ENCODE measurements at regions not wholly inside any gene's neighbourhood (a gene's known extent, or its start where the extent isn't known, plus 50 kb on each side); places are given as distances from the start of the nearest gene placed in this dataset.

GRCh38 chr5:155822177-155822576, 504.8 kb upstream of the SGCD start:
- FAIRE-seq (no peak), DNase-seq (ENCODE audit: low read depth, low spot score) (no peak)
- Histone ChIP-seq H3K9me1 (replicated peaks; ENCODE audit: control insufficient read depth, extremely low read depth, insufficient read depth, low read length) (no peaks in the 10 kb centered on the region), H2AFZ (ENCODE audit: low read depth, low read length) (no peak overlapping the region), H3K36me3 (ENCODE audit: control insufficient read depth in 2 of 2, extremely low read depth in 1 of 2, insufficient read depth in 2 of 2, low read length in 2 of 2) (no peaks in the 10 kb centered on the region), H3K27me3 (ENCODE audit: control insufficient read depth in 2 of 2, insufficient read depth in 2 of 2, low read length in 2 of 2) (no peaks in the 10 kb centered on the region), H3K27ac (ENCODE audit: insufficient read depth, low read depth, low read length) (no peak overlapping the region), H3K4me1 (ENCODE audit: control insufficient read depth, extremely low read depth, insufficient read depth, low read length) (no peaks in the 10 kb centered on the region), H3K9ac (replicated peaks; ENCODE audit: extremely low read depth, insufficient read depth, low read length) (no peak overlapping the region), H3K79me2 (ENCODE audit: control insufficient read depth, insufficient read depth, low read length) (no peaks in the 10 kb centered on the region), H4K20me1 (replicated peaks; ENCODE audit: control insufficient read depth, extremely low read depth, insufficient read depth, low read length) (no peaks in the 10 kb centered on the region), H3K9me3 (replicated peaks; ENCODE audit: control insufficient read depth, insufficient read depth, low read length) (no peaks in the 10 kb centered on the region), H3K4me2 (ENCODE audit: insufficient read depth, low read length) (no peak overlapping the region), H3K4me3 (replicated peaks in 1 of 3; ENCODE audit: insufficient read depth in 1 of 3, low read depth in 1 of 3, low read length in 3 of 3) (no peak overlapping the region)
- ChIA-PET POLR2A (no interaction called here), CTCF (no interaction called here)
- TF ChIP-seq JUN (IDR thresholded peaks at IDR 0.05; ENCODE audit: borderline replicate concordance, insufficient read depth, insufficient read length, low read depth) (no peak), POLR2A (IDR thresholded peaks at IDR 0.05; ENCODE audit: low read depth, low read length) (no peak), GATA2 (IDR thresholded peaks at IDR 0.05; ENCODE audit: insufficient read depth, insufficient read length, low read depth, low read length) (no peak), EZH2 (IDR thresholded peaks at IDR 0.05; ENCODE audit: borderline replicate concordance, low read depth, low read length, severe bottlenecking) (no peak), CTCF (IDR thresholded peaks at IDR 0.05; ENCODE audit: extremely low read depth in 1 of 2, insufficient read depth in 1 of 2, low read depth in 1 of 2, low read length in 2 of 2) (no peak), MYC (IDR thresholded peaks at IDR 0.05; ENCODE audit: low read depth, low read length) (no peak), POLR2AphosphoS5 (IDR thresholded peaks at IDR 0.05; ENCODE audit: insufficient read depth, low read depth, low read length) (no peak), FOS (IDR thresholded peaks at IDR 0.05; ENCODE audit: borderline replicate concordance, insufficient read depth, low read length) (no peak), MAX (IDR thresholded peaks at IDR 0.05; ENCODE audit: insufficient read depth, insufficient read length) (no peak)
- intact Hi-C loops (cut with micrococcal nuclease), result no loop called here
- no TSS peak for BruUV-seq (replicated peaks)
- dilution Hi-C loops (cut with MboI; ENCODE audit: extremely low pct_ligation_motif_present, low sequenced_read_pairs), result no loop called here

All from endothelial cell of umbilical vein (primary cell).